H1 (cell line): ENCODE measurements at regions not wholly inside any gene's neighbourhood (a gene's known extent, or its start where the extent isn't known, plus 50 kb on each side); places are given as distances from the start of the nearest gene placed in this dataset.

Experiments used
- BCL11A ChIP-seq, 2 experiments: IDR thresholded peaks; one replicate each; pipeline ENCODE4 v1.6.1; 2011; ENCODE audit warnings: low read depth in 2 of 2, low read length in 2 of 2, mild to moderate bottlenecking in 2 of 2
- KDM4A ChIP-seq: IDR thresholded peaks from one replicate; pipeline ENCODE4 v1.7.1; 2012; ENCODE audit warnings: low read depth, mild to moderate bottlenecking, moderate library complexity, low read length, inconsistent platforms; ENCODE audit not compliant: severe bottlenecking
- KDM5A ChIP-seq: fragments of 200-600 bp; IDR thresholded peaks from 2 replicates; pipeline ENCODE4 v1.7.1; 2012; ENCODE audit warnings: mild to moderate bottlenecking, low read length, inconsistent platforms, mixed read lengths
- MAFK ChIP-seq: IDR thresholded peaks from 2 replicates; pipeline ENCODE4 v1.6.1; 2012; ENCODE audit warnings: low read depth, mild to moderate bottlenecking, improper control_type of control experiment, low read length
- SIN3A ChIP-seq, 2 experiments: IDR thresholded peaks in 1 of 2; conservative IDR thresholded peaks in 1 of 2; 2 replicates each; pipeline ENCODE4 v1.6.1; 2011 to 2012; ENCODE audit warnings: low read length in 2 of 2, improper control_type of control experiment in 1 of 2, low read depth in 1 of 2, mild to moderate bottlenecking in 1 of 2

- TF ChIP-seq SIN3A (conservative IDR thresholded peaks at IDR 0.05 in 1 of 2, IDR thresholded peaks at IDR 0.05 in 1 of 2; ENCODE audit: low read depth in 1 of 2, low read length in 2 of 2) (no peak), BCL11A (IDR thresholded peaks at IDR 0.05; ENCODE audit: low read depth in 2 of 2, low read length in 2 of 2) (no peak), MAFK (no peak), KDM4A (no peak), KDM5A (no peak)
Measured at GRCh38 chr5:163893281-163893680, 387.9 kb downstream of the MAT2B start (continued).
